ENCODE measurements at regions not wholly inside any gene's neighbourhood (a gene's known extent, or its start where the extent isn't known, plus 50 kb on each side); places are given as distances from the start of the nearest gene placed in this dataset.

DNA sequence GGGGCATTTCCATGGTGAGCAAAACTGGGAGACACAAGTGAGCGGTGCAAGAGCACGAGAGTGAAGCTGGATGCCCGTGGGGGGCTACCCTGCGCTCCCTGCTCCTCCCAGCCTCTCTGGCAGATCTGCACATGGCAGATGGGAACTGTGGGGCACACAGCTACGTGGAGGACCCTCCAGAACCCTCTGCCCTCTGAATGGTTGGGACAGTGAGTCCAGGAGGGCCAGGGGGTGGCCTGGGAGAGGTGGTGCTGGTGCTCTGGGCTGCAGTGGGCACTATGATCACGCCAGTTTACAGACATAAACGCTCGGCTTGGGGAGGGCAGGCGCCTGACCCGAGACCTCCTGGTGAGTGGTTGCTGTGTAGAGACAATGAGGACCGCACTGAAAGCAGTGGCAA, 205.9 kb downstream of the CTTN start:
- TF ChIP-seq, protein P1, sequence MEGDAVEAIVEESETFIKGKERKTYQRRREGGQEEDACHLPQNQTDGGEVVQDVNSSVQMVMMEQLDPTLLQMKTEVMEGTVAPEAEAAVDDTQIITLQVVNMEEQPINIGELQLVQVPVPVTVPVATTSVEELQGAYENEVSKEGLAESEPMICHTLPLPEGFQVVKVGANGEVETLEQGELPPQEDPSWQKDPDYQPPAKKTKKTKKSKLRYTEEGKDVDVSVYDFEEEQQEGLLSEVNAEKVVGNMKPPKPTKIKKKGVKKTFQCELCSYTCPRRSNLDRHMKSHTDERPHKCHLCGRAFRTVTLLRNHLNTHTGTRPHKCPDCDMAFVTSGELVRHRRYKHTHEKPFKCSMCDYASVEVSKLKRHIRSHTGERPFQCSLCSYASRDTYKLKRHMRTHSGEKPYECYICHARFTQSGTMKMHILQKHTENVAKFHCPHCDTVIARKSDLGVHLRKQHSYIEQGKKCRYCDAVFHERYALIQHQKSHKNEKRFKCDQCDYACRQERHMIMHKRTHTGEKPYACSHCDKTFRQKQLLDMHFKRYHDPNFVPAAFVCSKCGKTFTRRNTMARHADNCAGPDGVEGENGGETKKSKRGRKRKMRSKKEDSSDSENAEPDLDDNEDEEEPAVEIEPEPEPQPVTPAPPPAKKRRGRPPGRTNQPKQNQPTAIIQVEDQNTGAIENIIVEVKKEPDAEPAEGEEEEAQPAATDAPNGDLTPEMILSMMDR (conservative IDR thresholded peaks at IDR 0.05 in 1 of 2, IDR thresholded peaks at IDR 0.05 in 1 of 2; ENCODE audit: low read depth in 1 of 2, low read length in 2 of 2): no peak
- TF ChIP-seq EZH2 (IDR thresholded peaks at IDR 0.05; ENCODE audit: low read length, missing control alignments): no peak
